RWPE2 (cell line): ENCODE measurements at regions not wholly inside any gene's neighbourhood (a gene's known extent, or its start where the extent isn't known, plus 50 kb on each side); places are given as distances from the start of the nearest gene placed in this dataset.

Experiments
- ATAC-seq: fragments of 200-7000 bp; cut with Tn5 transposase; 3 replicates; pipeline ENCODE4 v1.9.1; 2021; ENCODE audit warnings: low read depth
- DNase-seq: peaks from one replicate; pipeline ENCODE4 v3.0.0-alpha.2; 2020; ENCODE audit warnings: low spot score
- H3K27ac ChIP-seq: fragments of 450-650 bp; 2 replicates; pipeline ENCODE4 v1.5.1; 2017; ENCODE audit warnings: mild to moderate bottlenecking; ENCODE audit not compliant: poor library complexity, severe bottlenecking
- H3K27me3 ChIP-seq: fragments of 250-450 bp; sonication (Bioruptor Pico); 2 replicates; pipeline ENCODE4 v1.5.1; 2021; ENCODE audit warnings: mild to moderate bottlenecking, moderate library complexity; ENCODE audit not compliant: insufficient read depth, poor library complexity, severe bottlenecking
- H3K36me3 ChIP-seq: fragments of 250-450 bp; sonication (Bioruptor Pico); 2 replicates; pipeline ENCODE4 v1.5.1; 2020; ENCODE audit warnings: low read depth, mild to moderate bottlenecking, moderate library complexity
- H3K4me1 ChIP-seq: fragments of 250-450 bp; sonication (Bioruptor Pico); 2 replicates; pipeline ENCODE4 v1.5.1; 2021; ENCODE audit warnings: mild to moderate bottlenecking, moderate library complexity; ENCODE audit not compliant: insufficient read depth, poor library complexity, severe bottlenecking
- H3K4me3 ChIP-seq: fragments of 250-450 bp; sonication (Bioruptor Pico); 2 replicates; pipeline ENCODE4 v1.5.1; 2021; ENCODE audit warnings: mild to moderate bottlenecking, moderate library complexity; ENCODE audit not compliant: severe bottlenecking
- H3K9me3 ChIP-seq: fragments of 250-450 bp; sonication (Bioruptor Pico); 2 replicates; pipeline ENCODE4 v1.5.1; 2021; ENCODE audit warnings: mild to moderate bottlenecking, moderate library complexity; ENCODE audit not compliant: severe bottlenecking
- CTCF ChIP-seq: fragments of 450-650 bp; IDR thresholded peaks from one replicate; pipeline ENCODE4 v1.5.1; 2017; ENCODE audit warnings: mild to moderate bottlenecking, moderate library complexity; ENCODE audit not compliant: poor library complexity, severe bottlenecking

- Histone ChIP-seq H3K9me3 (no peaks in the 10 kb centered on the region), H3K27me3 (no peaks in the 10 kb centered on the region), H3K36me3 (no peaks in the 10 kb centered on the region), H3K4me1 (no peaks in the 10 kb centered on the region), H3K4me3 (no peak overlapping the region), H3K27ac (no peak overlapping the region)
- ATAC-seq (no peak), DNase-seq (no peak)
- TF ChIP-seq CTCF: no peak
Measured at GRCh38 chrX:152028579-152028978, 54.1 kb upstream of the GABRE start.

- Histone ChIP-seq H3K27ac (no peak overlapping the region), H3K4me1 (no peaks in the 10 kb centered on the region), H3K27me3 (no peaks in the 10 kb centered on the region), H3K4me3 (no peak overlapping the region), H3K9me3 (no peaks in the 10 kb centered on the region), H3K36me3 (no peaks in the 10 kb centered on the region)
- ATAC-seq: no peak
- no peak for TF ChIP-seq CTCF
- no peak for DNase-seq
Measured at GRCh38 chrX:152025656-152026440, 51.4 kb upstream of the GABRE start.

- no peak overlapping the region for H3K27ac ChIP-seq
- H3K4me1 ChIP-seq: no peaks in the 10 kb centered on the region
- H3K27me3 ChIP-seq: no peaks in the 10 kb centered on the region
- ATAC-seq (no peak), DNase-seq (no peak)
- no peaks in the 10 kb centered on the region for H3K36me3 ChIP-seq
- no peak overlapping the region for H3K4me3 ChIP-seq
- TF ChIP-seq CTCF: no peak
- no peaks in the 10 kb centered on the region for H3K9me3 ChIP-seq
Measured at GRCh38 chrX:152024710-152025109, 50.2 kb upstream of the GABRE start.
